SKM-1 (cell line): ENCODE measurements at regions not wholly inside any gene's neighbourhood (a gene's known extent, or its start where the extent isn't known, plus 50 kb on each side); places are given as distances from the start of the nearest gene placed in this dataset.
"Not testable (repeated sequence)": the region's sequence is repeated elsewhere in the genome, so short reads cannot be mapped to it uniquely, and the experiment has no call there.

Experiments
- DNase-seq: peaks from one replicate; lab custom pipeline; 2025; ENCODE audit not compliant: unreplicated experiment; lab: John Stamatoyannopoulos, UW

DNA sequence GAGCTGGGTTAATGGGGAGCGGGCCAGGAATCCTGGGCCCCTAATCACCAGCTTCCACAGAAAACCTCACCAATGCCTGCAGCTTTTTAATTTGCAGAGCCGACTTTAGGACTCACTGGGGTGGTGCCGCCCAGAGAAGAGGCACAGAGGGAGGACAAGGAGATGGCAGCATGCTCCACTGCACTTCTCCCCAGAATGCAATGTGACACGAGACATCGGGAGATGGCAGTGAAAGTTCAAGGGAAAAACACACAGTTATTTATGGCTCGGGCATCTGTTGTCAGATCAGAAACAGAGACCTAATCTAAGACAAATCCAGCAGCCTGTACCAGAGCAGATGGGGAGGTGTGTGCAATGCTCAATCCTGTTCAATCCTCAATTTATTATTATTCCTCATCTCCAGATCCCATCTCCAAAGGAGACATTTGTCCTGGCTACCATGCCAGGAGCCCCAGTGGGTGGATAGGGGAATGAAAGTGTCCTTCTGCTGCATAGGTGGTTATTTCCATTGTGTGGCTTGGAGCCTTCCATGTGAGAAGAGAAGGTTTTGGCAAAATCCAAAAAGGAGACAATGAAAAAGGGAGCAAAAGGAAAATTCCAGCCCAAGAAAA lies 250.0 kb downstream of the NXPE2 start:
- DNase-seq = no peak

DNA sequence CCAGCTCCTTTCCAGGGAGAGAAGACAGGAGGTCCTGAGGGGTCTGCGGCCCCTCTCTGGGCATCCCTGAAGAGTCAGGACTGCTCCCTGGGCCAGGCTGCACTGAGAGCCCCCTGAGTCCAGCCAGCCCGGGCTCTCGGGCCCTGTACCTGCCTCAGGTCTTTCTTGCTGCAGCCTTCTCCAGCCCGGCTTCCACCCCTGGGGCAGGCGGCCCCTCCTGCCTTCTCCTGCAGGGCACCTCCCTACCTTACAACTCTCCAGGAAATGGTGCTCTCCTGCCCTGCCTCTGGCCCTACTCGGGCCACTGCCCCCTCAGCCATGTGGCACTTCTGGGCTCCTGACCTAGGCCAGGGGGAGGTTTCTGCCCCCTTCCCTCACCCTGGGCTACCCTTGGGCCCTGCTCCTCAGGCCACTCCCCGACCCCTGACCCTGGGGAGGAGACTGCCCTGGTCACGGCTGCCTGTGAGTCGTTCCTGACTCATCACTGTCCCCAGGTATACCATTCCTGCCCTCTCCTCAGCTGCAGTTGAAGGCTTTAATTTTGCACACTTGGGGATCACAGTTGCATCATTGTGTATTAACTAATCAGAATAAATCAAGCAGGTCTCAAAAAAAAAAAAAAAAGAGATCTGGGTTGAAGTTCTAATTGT lies 251.1 kb downstream of the NXPE2 start:
- no peak for DNase-seq

DNA sequence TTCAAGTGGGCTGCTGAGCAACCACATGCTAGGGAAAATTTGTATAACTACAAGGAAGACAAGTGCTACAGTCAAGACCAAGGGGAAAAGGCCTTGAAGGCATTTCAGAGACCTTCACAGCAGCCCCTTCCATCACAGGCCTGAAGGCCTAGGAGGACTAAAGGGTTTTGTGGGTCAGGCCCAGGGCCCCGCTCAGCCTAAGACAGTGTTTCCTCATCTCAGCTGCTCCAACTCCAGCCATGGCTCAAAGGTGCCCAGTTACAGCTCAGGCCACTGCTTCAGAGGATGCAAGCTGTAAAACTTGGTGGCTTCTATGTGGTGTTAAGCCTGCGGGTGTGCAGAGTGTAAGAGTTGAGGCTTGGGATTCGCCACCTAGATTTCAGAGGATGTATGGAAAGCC lies 260.5 kb downstream of the NXPE2 start:
- no peak for DNase-seq

- DNase-seq = no peak
Observed at GRCh38 chr11:114942207-114942606, 263.9 kb downstream of the NXPE2 start.

GRCh38 chr11:114949614-114950351 lies 271.5 kb downstream of the NXPE2 start:
- DNase-seq = no peak

GRCh38 chr11:114953039-114953438 lies 274.7 kb downstream of the NXPE2 start:
- no peak for DNase-seq

DNA sequence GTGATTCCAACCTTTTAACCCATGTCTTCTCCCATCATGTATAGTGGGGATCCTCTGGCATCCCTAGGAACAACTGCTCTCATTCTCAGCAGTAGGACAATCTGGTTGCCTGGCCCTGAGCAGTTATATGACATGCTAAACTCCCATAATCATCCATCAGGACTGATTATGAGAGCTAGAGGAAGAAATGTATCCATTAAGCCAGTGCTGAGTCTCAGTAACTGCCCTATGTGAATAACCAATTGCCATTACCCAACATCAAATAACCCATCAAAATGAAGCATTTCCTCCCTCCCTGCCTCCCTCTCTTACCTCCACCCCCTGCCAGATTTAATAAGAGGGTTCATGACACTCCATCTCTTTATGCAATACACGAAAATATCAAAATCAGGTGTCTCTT lies 277.6 kb downstream of the NXPE2 start:
- DNase-seq = no peak

DNA sequence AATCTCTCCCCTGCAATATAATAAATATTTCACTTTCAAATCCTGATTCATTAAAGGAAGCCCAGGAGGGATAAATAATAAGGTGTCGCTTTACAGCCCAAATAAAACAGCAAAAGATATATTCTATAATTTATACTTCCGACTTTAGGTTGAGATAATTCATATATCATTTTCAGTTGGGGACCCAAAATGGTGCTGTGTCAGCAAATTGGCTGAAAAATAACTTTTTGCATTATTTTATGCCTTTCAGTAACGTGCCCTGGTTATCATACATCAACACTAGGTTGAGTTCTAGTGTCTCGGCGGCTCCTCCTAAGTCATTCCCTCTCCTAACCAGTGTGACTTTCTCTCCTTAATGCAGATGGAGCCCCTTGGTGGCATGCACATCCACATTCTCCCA lies 278.2 kb downstream of the NXPE2 start:
- no peak for DNase-seq

- DNase-seq = no peak
Observed at GRCh38 chr11:114959953-114960505, 281.7 kb downstream of the NXPE2 start.

DNA sequence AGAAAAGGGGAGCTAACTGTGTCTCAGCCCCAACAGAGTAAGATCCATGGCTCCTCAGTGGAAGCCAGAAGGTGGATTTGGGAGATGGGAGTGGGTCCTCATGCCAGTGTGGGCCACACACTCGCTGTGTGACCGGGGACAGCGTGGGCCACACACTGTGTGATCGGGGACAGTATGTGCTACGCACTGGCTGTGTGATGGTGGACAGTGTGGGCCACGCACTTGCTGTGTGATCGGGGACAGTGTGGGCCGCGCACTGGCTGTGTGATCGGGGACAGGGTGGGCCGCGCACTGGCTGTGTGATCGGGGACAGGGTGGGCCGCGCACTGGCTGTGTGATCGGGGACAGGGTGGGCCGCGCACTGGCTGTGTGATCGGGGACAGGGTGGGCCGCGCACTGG lies 282.5 kb downstream of the NXPE2 start:
- DNase-seq = not testable (repeated sequence)

GRCh38 chr11:114964676-114965214 lies 286.4 kb downstream of the NXPE2 start:
- DNase-seq = no peak

DNA sequence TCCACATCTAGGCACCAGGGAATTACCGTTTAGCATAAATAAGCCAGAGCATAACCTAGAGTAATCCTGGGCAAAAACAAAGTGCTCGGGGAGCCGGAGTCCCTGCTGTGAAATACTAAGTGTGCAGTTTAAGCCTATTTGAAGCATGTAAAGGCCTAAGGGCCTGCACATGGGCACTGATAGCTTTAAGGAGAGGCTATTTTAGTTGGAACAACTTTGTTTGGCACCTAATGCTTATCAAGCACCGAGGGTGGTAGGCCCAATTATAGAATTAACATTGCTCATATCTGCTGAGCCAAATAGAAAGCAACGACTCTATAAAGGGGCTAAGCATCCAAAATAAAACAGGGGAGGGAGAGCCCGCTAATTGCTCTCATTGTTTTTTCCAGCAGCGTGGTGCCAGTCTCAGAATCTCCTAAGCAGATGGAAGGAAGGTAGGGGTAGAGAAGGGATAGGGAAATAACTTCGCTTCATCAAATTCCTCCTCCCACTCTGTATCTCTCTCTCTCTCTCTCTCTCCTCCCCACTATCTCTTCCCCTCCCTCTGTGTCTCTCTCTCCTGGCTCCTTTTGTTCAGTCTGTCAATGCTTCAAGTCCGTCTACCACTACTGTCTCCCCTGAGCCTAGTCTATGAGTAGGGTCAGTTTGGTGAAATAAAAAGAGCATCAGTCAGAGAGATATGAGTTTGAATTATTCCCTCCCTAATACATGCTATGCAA lies 292.8 kb downstream of the NXPE2 start:
- DNase-seq = no peak

DNA sequence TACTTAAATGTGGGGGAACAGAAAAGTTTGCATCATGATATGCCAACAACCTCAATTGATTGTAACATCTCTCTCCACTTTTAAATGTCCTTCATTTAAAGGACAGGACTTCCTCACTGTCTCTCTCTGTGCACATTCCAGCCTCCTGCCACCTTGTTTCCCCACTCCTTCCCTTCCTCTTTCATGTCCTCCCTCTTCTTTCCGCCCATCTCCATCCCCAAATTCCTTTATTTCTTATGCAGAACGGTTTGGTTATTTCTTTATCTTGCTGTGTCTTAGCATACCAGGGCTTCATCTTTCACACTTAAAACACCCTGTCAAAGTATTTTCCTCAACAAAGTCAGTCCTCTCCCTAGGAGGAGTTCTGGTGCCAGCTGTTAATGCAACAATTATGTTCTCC lies 293.8 kb downstream of the NXPE2 start:
- no peak for DNase-seq

- no peak for DNase-seq
Observed at GRCh38 chr11:114977651-114978050, 299.3 kb downstream of the NXPE2 start.

GRCh38 chr11:114982141-114982540 lies 303.8 kb downstream of the NXPE2 start:
- DNase-seq = no peak

DNA sequence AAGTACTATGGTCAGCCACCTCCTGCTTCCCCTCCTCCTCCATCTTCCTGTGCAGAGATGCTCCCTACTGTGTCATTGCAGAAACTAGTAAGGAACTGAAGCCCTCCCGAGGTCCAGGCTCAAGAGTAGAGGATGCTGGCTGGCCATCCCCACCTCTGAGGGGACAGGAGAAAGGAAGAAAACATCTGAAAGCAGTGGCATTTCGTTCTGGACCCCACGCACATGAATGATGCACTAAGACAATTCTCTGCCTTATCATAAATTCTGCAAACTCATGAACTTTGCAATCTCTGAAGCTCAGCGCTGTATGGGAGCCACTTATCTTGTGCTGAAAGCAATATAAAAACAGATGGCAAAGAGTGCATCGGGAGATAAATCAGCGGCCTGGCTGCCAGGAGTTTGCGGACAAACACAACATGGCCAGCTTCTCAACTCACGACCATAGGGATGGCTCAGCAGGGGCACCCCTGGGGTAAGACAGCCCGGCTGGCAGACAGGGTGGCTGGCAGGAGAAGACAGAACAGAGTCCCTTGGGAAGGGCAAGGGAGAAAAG lies 306.4 kb downstream of the NXPE2 start:
- no peak for DNase-seq

DNA sequence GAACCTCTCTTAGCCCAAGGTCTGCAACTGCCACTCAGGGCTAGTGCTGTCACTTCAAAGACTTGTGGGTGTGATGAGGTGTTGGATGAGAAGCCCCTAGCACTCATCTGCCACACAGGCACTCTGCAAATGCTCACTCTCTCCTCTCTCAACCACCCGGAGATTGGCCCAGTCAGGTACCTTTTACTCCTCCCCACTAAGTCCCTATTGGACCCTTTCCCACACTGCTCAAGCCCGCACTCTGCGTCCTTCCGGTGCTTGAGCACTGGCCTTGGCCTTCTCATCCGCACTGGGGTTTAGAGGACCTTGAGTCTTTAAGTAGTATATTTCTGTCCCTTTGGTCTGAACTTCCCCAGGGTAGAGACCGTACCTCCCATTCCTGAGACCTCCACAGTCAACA lies 308.0 kb downstream of the NXPE2 start:
- DNase-seq = no peak

DNA sequence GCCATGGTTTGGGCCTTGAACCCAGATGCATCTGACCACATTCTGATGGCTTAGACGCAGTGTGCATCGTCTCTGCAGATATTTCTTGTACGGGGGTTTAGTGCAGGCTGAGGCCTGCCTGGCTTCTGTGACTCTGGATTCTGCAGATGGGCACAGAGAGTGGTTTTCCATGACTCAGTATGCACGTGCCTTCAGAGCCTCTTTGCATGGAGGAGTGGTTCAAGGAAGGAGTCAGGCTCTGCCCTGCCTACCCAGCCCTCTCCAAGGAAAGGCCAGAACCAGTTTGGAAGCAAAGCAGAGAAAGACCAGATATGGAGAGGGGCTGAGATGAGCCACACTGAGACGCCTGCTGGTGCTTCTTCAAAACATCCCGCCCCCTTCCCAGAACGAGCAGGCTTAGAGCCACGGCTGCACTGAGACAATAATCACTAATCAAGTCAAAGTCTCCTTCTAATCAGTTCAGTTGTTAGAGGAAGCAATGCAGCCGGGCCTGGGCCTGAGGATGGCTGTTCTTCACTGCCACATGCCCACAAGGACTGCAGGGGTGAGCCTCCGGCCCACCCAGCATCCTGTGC lies 308.9 kb downstream of the NXPE2 start:
- no peak for DNase-seq

GRCh38 chr11:114988644-114989043 lies 310.3 kb downstream of the NXPE2 start:
- DNase-seq = no peak

DNA sequence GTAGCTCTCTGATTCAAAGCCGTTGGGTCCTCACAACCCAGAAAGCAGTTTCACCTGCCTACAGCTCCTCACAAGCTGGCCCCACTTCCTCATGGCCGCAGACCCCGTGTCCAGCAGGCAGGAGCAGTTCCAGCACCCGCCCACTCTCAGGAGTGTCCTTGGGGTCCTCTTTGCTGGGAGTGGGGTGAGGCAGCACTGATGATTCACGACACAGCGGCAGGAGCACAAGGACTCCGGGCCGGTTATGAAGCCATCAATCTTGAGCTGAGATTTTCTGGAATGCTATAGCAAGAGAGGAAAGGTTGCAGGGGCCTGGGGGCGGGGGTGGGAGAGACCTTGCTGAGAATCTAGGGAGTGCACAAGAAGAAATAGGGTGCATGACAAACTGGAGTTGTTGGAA lies 311.2 kb downstream of the NXPE2 start:
- DNase-seq = no peak

DNA sequence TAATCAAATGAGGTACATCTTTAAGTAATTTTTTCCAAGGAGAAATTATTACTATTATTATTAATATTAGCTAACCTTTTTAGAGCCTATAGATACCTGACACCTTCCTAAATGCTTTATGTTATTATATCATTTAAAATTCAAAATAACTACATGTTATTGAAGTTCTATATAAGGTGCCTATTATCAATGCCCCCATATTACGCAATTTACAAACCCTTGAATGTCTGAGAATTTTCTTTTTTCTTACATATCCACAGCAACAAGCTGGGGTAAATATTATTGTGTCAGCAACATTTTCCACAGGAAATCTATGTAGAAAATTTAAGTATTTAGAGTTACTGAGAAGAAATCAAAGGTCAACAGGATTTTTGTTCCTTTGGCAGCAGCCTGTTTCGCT lies 327.3 kb downstream of the NXPE2 start:
- no peak for DNase-seq
